ENCODE measurements at regions not wholly inside any gene's neighbourhood (a gene's known extent, or its start where the extent isn't known, plus 50 kb on each side); places are given as distances from the start of the nearest gene placed in this dataset.

DNA sequence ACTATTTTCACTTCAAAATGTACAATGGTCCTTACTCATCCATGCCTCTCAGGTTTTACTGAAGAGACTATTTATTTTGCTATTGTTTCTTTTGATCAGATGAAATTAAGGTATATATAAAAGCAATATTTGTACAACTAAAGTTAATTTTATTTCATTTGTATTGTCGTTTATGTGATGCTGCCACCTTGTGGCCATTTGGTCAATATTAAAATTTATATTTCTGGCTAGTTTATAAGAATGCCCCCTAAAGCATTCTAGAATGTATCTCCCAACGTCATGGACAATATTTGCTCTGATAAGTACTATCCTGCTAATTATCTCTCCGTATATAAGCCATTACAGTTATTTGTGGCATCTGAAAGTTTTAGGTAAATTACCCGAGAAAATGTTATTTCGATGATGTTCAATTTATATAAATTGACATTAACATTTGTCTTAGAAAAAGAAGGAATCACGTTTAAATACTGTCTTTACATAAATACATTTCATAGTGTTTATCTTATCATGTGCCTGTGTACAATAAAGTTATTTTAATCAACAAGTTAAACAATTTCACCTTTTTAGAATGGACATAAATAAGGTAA, 680.0 kb downstream of the TAF11L14 start:
- ATAC-seq (ENCODE audit: insufficient read depth, low FRiP score) (no peak), DNase-seq (peak in 2 of 3 donors; percentile 37 to 60)
- no peak overlapping the region for H3K27ac ChIP-seq (ENCODE audit: low read depth in 1 of 2, low read length in 1 of 2)
- TF ChIP-seq, protein P1, sequence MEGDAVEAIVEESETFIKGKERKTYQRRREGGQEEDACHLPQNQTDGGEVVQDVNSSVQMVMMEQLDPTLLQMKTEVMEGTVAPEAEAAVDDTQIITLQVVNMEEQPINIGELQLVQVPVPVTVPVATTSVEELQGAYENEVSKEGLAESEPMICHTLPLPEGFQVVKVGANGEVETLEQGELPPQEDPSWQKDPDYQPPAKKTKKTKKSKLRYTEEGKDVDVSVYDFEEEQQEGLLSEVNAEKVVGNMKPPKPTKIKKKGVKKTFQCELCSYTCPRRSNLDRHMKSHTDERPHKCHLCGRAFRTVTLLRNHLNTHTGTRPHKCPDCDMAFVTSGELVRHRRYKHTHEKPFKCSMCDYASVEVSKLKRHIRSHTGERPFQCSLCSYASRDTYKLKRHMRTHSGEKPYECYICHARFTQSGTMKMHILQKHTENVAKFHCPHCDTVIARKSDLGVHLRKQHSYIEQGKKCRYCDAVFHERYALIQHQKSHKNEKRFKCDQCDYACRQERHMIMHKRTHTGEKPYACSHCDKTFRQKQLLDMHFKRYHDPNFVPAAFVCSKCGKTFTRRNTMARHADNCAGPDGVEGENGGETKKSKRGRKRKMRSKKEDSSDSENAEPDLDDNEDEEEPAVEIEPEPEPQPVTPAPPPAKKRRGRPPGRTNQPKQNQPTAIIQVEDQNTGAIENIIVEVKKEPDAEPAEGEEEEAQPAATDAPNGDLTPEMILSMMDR (IDR thresholded peaks at IDR 0.05; ENCODE audit: control extremely low read depth, extremely low read depth), result peak; percentile 6
- no peaks in the 10 kb centered on the region for H3K9me3 ChIP-seq (ENCODE audit: control insufficient read depth in 4 of 4, insufficient read depth in 3 of 4, low read length in 3 of 4)
- 37 to 41% methylated on average over 6 of the region's 6 CpGs for WGBS, 2 donors
- H3K4me3 ChIP-seq, result no peak overlapping the region
- no peaks in the 10 kb centered on the region for H3K36me3 ChIP-seq (ENCODE audit: control insufficient read depth in 4 of 4, insufficient read depth in 4 of 4, low read length in 4 of 4)
- no peaks in the 10 kb centered on the region for H3K4me1 ChIP-seq (ENCODE audit: control insufficient read depth in 5 of 5, insufficient read depth in 5 of 5, low read length in 5 of 5)
- no peaks in the 10 kb centered on the region for H3K27me3 ChIP-seq (ENCODE audit: control insufficient read depth in 3 of 3, insufficient read depth in 3 of 3, low read length in 2 of 3)
- no peak overlapping the region for H3K9ac ChIP-seq (ENCODE audit: insufficient read depth in 1 of 2, low read length in 2 of 2)

- ATAC-seq (ENCODE audit: insufficient read depth, low FRiP score), result no peak
- no peak overlapping the region for H3K9ac ChIP-seq (ENCODE audit: insufficient read depth in 1 of 2, low read length in 2 of 2)
- TF ChIP-seq, protein P1 (IDR thresholded peaks at IDR 0.05; ENCODE audit: control extremely low read depth, extremely low read depth), result no peak
- no peak overlapping the region for H3K4me3 ChIP-seq
- H3K27me3 ChIP-seq (ENCODE audit: control insufficient read depth in 3 of 3, insufficient read depth in 3 of 3, low read length in 2 of 3), result no peaks in the 10 kb centered on the region
- no peaks in the 10 kb centered on the region for H3K36me3 ChIP-seq (ENCODE audit: control insufficient read depth in 4 of 4, insufficient read depth in 4 of 4, low read length in 4 of 4)
- H3K4me1 ChIP-seq (ENCODE audit: control insufficient read depth in 5 of 5, insufficient read depth in 5 of 5, low read length in 5 of 5), result no peaks in the 10 kb centered on the region
- no peaks in the 10 kb centered on the region for H3K9me3 ChIP-seq (ENCODE audit: control insufficient read depth in 4 of 4, insufficient read depth in 3 of 4, low read length in 3 of 4)
- WGBS, 2 donors, result 74 to 77% methylated on average over 5 of the region's 5 CpGs
- H3K27ac ChIP-seq (ENCODE audit: low read depth in 1 of 2, low read length in 1 of 2), result no peak overlapping the region
- DNase-seq, result no peak
Observed at GRCh38 chr5:18321262-18321942, 687.1 kb downstream of the TAF11L14 start.

GRCh38 chr5:18323891-18324290, 689.6 kb downstream of the TAF11L14 start:
- H3K27me3 ChIP-seq (ENCODE audit: control insufficient read depth in 3 of 3, insufficient read depth in 3 of 3, low read length in 2 of 3), result no peaks in the 10 kb centered on the region
- ATAC-seq (ENCODE audit: insufficient read depth, low FRiP score) (no peak), DNase-seq (no peak)
- H3K9ac ChIP-seq (ENCODE audit: insufficient read depth in 1 of 2, low read length in 2 of 2), result no peak overlapping the region
- H3K4me3 ChIP-seq, result no peak overlapping the region
- no peaks in the 10 kb centered on the region for H3K9me3 ChIP-seq (ENCODE audit: control insufficient read depth in 4 of 4, insufficient read depth in 3 of 4, low read length in 3 of 4)
- no peaks in the 10 kb centered on the region for H3K4me1 ChIP-seq (ENCODE audit: control insufficient read depth in 5 of 5, insufficient read depth in 5 of 5, low read length in 5 of 5)
- H3K36me3 ChIP-seq (ENCODE audit: control insufficient read depth in 4 of 4, insufficient read depth in 4 of 4, low read length in 4 of 4), result no peaks in the 10 kb centered on the region
- TF ChIP-seq, protein P1 (IDR thresholded peaks at IDR 0.05; ENCODE audit: control extremely low read depth, extremely low read depth), result no peak
- WGBS, 2 donors, result 58 to 88% methylated on average over 2 of the region's 2 CpGs
- H3K27ac ChIP-seq (ENCODE audit: low read depth in 1 of 2, low read length in 1 of 2), result no peak overlapping the region
